ENCODE measurements at regions not wholly inside any gene's neighbourhood (a gene's known extent, or its start where the extent isn't known, plus 50 kb on each side); places are given as distances from the start of the nearest gene placed in this dataset.

- no peak for ATAC-seq
- Histone ChIP-seq H3K4me1 (no peaks in the 10 kb centered on the region), H3K9me3 (no peaks in the 10 kb centered on the region), H3K27me3 (no peaks in the 10 kb centered on the region), H3K27ac (no peak overlapping the region), H3K36me3 (no peaks in the 10 kb centered on the region), H3K4me3 (no peak overlapping the region)
- intact Hi-C loops (cut with DNase I), result no loop called here
- DNase-seq, result no peak
- no peak for FAIRE-seq
- no peak for TF ChIP-seq CTCF (IDR thresholded peaks at IDR 0.05)
- WGBS, 2 donors, result 92% methylated on average over 3 of the region's 3 CpGs
Measured at GRCh38 chr3:180131169-180131568, 94.4 kb upstream of the PEX5L start.

GRCh38 chr3:180135101-180135500 lies 98.4 kb upstream of the PEX5L start:
- TF ChIP-seq CTCF (IDR thresholded peaks at IDR 0.05), result no peak
- Histone ChIP-seq H3K4me1 (no peaks in the 10 kb centered on the region), H3K36me3 (no peaks in the 10 kb centered on the region), H3K27ac (no peak overlapping the region), H3K9me3 (no peaks in the 10 kb centered on the region), H3K4me3 (no peak overlapping the region), H3K27me3 (no peaks in the 10 kb centered on the region)
- intact Hi-C loops (cut with DNase I), result no loop called here
- FAIRE-seq (no peak), ATAC-seq (peak in 2 of 4 donors; percentile 9 to 21), DNase-seq (no peak)
- 41 to 48% methylated on average over 2 of the region's 2 CpGs for WGBS, 2 donors

GRCh38 chr3:180138871-180139270 lies 102.1 kb upstream of the PEX5L start:
- no peak for FAIRE-seq
- Histone ChIP-seq H3K4me1 (no peaks in the 10 kb centered on the region), H3K27ac (no peak overlapping the region), H3K4me3 (no peak overlapping the region), H3K36me3 (no peaks in the 10 kb centered on the region), H3K27me3 (no peaks in the 10 kb centered on the region), H3K9me3 (no peaks in the 10 kb centered on the region)
- WGBS, 2 donors, result 60 to 88% methylated on average over 3 of the region's 3 CpGs
- intact Hi-C loops (cut with DNase I), result no loop called here
- no peak for DNase-seq
- TF ChIP-seq CTCF (IDR thresholded peaks at IDR 0.05), result no peak
- ATAC-seq, result no peak

- Histone ChIP-seq H3K9me3 (no peaks in the 10 kb centered on the region), H3K4me1 (no peaks in the 10 kb centered on the region), H3K27ac (no peak overlapping the region), H3K27me3 (no peaks in the 10 kb centered on the region), H3K4me3 (no peak overlapping the region), H3K36me3 (no peaks in the 10 kb centered on the region)
- TF ChIP-seq CTCF (IDR thresholded peaks at IDR 0.05), result no peak
- FAIRE-seq (no peak), DNase-seq (no peak), ATAC-seq (no peak)
- intact Hi-C loops (cut with DNase I), result no loop called here
- 92 to 93% methylated on average over 2 of the region's 2 CpGs for WGBS, 2 donors
Measured at GRCh38 chr3:180142041-180142440, 105.3 kb upstream of the PEX5L start.

- ATAC-seq (no peak), DNase-seq (no peak), FAIRE-seq (no peak)
- H3K36me3 ChIP-seq, result no peaks in the 10 kb centered on the region
- no peak overlapping the region for H3K27ac ChIP-seq
- intact Hi-C loops (cut with DNase I), result no loop called here
- 87 to 91% methylated on average over 4 of the region's 4 CpGs for WGBS, 2 donors
- no peak for TF ChIP-seq CTCF (IDR thresholded peaks at IDR 0.05)
- no peaks in the 10 kb centered on the region for H3K4me1 ChIP-seq
- H3K27me3 ChIP-seq, result no peaks in the 10 kb centered on the region
- H3K4me3 ChIP-seq, result no peak overlapping the region
- no peaks in the 10 kb centered on the region for H3K9me3 ChIP-seq
Measured at GRCh38 chr3:180142472-180142871, 105.7 kb upstream of the PEX5L start.
